NCI-H1417 treated with DMSO at 0.1 percent for 48 hours (cell line): ENCODE measurements at regions not wholly inside any gene's neighbourhood (a gene's known extent, or its start where the extent isn't known, plus 50 kb on each side); places are given as distances from the start of the nearest gene placed in this dataset.

ENCODE experiments used
- DNase-seq: peaks from one replicate; lab custom pipeline; 2025; lab: John Stamatoyannopoulos, UW

GRCh38 chr10:14468023-14468441 lies 137.3 kb upstream of the FRMD4A start:
- DNase-seq, result peak; percentile 68

- no peak for DNase-seq
Measured at GRCh38 chr10:14466257-14466656, 135.5 kb upstream of the FRMD4A start.

GRCh38 chr10:14460447-14460846 lies 129.7 kb upstream of the FRMD4A start:
- no peak for DNase-seq

DNA sequence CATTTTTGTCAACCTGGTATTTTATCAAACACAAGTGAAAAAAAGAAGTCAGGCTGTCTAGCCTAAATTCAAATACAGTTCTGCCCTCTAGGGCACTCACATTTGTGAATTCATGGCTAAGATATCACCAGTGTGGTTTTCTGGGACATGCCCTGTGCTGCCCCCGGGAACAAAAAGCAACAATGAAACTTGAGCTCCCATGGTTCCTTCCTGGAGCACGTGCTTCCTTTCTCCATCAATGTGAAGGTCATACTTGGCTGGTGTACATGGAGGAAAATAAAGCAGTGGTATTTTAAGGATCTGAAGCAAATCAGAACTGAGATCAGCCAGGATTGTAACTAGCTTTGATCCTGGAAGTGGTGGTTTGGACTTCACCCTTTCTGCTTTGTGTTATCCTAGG lies 128.9 kb upstream of the FRMD4A start:
- DNase-seq, result no peak

GRCh38 chr10:14456870-14457266 lies 126.1 kb upstream of the FRMD4A start:
- no peak for DNase-seq

DNA sequence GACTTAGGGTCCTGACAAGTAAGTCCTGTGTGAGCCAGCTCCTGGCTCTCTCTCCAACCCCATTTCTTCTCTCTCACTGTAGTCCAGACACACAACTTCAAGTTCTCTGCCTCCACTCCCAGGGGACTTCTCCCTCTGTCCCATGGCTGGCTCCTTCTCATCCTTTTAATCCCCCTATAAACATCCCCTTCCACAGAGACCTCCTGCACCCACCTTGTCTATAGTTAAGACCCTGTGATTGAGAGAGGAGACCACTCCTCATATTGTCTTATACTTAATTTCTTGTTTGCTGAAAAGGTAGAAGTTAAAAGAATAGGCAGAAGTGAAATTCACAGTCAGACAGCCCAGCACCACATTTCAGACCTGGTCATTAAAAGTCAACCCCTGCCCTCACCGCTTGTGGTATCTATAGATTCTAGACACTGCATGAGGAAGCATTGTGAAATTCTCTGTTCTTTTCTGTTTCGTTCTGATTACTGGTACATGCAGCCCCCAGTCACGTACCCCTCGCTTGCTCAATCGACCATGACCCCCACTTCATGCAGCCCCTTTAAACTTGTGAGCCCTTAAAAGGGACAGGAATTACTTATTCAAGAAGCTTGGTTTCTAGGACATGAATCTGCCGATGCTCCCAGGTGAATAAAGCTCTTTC lies 125.6 kb upstream of the FRMD4A start:
- DNase-seq, result no peak

DNA sequence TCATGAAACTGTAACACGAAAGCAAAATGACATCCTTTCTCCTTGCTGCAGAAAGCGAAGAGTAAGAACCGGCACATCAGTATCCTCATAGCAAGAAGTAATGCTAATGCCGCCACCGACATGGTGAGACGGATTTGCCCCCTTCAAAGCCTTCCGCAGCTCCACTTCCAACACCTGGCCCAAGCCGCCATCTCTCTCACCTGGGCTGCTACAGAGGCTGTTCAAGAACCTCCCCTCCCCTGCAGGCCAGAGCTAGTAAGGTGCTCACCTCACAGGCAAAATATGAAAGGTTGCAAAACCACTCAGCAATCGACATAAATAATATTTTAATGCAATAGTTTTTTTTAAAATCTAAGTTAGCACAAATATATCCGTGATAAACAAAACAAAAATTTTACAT lies 123.9 kb upstream of the FRMD4A start:
- no peak for DNase-seq

GRCh38 chr10:14454206-14454605 lies 123.5 kb upstream of the FRMD4A start:
- DNase-seq, result no peak

DNA sequence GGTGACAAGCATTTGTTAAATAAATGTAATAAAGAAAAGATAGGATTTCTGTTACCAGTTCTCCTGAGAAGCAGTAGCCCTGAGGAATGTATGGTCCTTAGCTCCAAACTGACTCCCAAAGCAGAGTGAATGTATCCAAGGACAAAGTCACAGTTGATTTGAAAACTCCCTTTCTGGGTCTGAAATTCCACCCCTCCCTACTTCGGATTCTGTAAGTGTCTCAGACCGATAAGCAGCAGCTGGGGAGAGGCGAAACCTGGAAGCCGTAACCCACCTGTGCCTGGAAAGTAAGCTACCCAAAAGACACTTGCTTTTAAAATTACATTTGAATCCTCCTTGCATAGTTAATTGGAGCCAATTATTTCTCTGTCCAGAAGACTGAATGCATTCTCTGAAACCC lies 122.9 kb upstream of the FRMD4A start:
- no peak for DNase-seq

DNA sequence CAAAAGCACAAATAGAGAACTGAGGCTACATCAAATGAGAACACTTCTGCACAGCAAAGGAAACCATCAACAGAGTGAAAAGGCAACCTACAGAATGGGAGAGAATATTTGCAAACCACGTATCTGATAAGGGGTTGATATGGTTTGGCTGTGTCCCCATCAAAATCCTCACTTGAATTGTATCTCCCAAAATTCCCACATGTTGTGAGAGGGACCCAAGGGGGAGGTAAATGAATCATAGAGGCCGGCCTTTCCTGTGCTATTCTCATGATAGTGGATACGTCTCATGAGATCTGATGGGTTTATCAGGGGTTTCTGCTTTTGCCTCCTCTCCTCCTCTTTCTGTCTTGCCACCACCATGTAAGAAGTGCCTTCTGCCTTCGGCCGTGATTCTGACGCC lies 120.6 kb upstream of the FRMD4A start:
- DNase-seq, result no peak

DNA sequence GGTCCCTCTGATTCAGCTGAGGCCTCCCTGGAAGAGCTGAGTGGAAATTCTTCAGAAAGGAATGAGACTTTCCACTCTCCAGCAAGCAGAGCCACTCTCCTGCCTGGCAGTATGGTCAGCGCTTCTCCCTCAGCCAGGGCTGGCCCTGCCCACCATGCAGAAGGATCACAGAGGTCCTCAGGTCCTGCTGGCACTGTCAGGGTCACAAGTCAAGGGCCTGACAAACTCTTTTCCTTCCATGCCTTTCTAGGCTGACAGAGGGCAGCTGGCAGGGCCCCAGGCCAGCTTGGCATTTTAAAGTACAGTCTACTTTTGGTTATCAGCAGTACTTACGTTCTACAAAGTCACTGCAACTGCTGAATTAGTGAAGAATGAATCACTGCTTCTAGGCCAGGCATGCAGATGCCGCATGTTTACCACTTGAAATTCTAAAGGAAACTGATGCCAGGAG lies 119.3 kb upstream of the FRMD4A start:
- DNase-seq, result no peak

GRCh38 chr10:14449293-14449815 lies 118.6 kb upstream of the FRMD4A start:
- DNase-seq, result no peak

DNA sequence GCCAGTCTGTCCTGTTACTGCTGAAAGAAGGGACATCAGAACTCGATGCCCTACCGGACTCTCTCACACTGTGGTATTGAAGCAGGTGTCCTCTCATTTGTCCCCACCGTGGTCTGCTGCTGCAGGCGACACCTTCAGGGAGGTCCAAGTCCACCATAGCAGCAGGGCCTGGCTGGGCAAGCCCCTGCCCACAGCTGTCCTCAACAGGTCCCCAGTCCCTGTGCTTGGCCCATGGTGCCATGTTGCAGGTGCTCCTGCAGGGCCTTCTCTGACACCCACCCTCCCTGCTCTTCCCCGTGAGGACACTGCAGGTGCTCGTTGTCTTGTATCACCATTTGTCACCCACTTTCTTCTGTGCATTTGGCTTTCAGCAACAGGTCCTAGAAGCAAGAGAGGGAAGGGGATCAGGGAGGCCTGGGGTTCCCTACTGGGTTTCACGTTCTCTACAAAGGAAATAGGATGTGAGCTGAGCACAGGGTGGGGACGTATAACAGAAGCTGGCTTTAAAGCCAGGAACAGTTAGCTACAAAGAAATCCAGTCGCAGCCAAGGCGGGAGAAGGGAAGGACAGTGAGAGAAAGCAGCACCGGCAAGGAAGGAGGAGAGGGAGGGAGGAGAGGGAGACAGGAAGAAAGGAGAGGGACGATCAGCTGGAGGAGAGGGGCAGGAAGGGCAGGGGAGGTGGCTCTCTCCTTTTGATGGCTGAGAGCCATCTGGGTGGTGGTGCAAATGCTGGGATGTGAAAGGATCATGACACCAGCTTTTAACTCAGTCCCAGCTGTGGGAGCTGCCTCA lies 117.7 kb upstream of the FRMD4A start:
- no peak for DNase-seq

GRCh38 chr10:14447094-14447839 lies 116.5 kb upstream of the FRMD4A start:
- no peak for DNase-seq

- no peak for DNase-seq
Measured at GRCh38 chr10:14439451-14440259, 108.9 kb upstream of the FRMD4A start.

GRCh38 chr10:14438576-14438975 lies 107.9 kb upstream of the FRMD4A start:
- no peak for DNase-seq

GRCh38 chr10:14438057-14438456 lies 107.3 kb upstream of the FRMD4A start:
- DNase-seq, result no peak

DNA sequence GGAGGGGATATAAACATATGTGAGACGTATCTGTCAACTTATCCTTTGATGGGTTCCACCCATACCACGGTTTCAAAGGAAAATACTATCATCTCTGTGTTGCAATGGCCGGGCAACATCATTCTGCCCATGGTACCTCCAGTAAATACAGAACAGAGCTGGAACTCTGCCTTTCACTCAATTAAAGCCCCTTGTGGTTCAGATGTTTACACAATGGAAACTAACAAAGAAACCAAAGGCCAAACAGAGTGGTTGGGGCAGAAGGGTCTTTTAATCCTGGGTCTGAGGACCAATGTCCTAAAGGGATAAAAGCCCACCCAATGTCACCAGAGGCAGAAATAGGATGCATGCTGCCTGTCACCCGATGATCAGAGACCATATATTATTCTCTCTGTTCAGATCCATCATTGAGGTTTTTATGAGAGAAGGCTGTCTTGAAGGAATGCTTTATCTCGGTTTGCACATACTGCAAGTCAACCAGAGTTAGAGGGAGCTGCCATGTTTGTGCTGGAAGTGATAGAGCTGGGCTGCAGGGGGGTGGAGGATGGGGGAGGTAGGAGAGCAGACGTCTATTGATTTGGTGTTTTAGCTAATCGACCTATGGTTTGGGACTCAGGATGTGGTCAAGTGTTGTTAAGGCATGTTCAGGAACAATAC lies 105.4 kb upstream of the FRMD4A start:
- no peak for DNase-seq

DNA sequence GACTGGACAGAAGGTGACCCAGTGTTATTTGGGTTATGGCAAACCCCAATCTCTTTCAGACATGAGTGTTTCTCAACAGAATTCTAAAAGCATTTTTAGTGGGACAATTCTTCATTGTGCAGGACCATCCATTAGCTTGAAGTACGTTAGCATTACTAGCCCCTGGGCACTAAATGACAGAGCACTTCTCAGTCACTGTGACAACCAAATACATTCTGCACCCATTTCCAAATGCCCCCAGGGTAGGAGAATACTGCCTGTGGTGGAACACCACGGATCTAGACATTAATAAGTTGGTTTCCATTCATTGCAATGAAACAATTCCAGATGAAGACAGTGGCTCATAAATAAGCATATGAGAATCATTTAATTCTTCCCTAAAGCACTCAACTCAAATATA lies 102.4 kb upstream of the FRMD4A start:
- no peak for DNase-seq

DNA sequence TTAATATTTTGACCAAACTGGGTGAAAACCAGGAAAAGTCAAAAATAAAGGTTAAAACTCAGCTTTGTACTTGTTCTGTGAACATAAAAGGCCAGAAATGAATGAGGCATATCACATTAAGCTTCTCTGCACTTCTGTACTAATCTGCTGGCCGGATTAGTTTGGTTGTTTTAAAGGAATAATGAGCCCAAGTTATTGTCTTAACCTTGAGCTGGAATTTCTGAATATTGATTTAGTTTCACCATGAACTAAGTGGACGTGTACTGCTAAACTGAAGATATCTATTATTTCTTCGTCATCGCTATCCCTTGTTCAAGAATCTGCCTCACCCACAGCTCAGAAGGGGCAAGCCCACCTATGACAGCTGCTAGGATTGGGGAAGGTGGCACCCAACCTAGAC lies 101.1 kb upstream of the FRMD4A start:
- DNase-seq, result no peak

DNA sequence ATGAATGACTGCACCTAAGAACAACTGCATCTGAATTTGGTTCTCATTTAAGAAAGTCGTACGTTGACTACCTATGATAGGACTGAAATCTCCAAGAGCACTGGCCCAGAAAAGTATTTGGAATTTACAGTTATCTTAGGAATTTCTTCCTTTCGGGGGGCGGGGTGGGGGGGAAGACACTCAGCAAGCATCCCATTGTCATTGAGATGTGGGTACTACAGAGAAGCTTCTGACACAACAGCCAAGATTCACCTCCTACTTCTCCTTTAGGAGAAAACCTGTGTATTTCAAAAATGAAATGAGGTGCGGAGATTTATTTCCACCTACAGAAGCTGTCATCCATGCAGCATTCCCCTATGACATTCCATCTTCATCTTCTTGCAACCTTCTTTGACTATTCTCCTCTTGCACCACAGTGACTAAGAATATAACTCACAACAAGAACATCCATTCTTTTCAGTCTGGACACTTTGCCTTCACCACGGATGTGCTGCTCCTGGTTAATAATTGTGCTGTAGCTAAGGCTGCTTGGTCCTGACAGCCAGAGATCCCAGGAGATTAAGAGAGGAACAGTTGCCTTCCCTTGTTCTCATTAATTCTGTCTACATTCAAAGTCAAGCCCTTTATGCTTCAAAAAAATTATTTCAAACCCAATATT lies 98.4 kb upstream of the FRMD4A start:
- DNase-seq, result no peak
